ENCODE measurements at regions not wholly inside any gene's neighbourhood (a gene's known extent, or its start where the extent isn't known, plus 50 kb on each side); places are given as distances from the start of the nearest gene placed in this dataset.
"Not testable (repeated sequence)": the region's sequence is repeated elsewhere in the genome, so short reads cannot be mapped to it uniquely, and the experiment has no call there.

DNA sequence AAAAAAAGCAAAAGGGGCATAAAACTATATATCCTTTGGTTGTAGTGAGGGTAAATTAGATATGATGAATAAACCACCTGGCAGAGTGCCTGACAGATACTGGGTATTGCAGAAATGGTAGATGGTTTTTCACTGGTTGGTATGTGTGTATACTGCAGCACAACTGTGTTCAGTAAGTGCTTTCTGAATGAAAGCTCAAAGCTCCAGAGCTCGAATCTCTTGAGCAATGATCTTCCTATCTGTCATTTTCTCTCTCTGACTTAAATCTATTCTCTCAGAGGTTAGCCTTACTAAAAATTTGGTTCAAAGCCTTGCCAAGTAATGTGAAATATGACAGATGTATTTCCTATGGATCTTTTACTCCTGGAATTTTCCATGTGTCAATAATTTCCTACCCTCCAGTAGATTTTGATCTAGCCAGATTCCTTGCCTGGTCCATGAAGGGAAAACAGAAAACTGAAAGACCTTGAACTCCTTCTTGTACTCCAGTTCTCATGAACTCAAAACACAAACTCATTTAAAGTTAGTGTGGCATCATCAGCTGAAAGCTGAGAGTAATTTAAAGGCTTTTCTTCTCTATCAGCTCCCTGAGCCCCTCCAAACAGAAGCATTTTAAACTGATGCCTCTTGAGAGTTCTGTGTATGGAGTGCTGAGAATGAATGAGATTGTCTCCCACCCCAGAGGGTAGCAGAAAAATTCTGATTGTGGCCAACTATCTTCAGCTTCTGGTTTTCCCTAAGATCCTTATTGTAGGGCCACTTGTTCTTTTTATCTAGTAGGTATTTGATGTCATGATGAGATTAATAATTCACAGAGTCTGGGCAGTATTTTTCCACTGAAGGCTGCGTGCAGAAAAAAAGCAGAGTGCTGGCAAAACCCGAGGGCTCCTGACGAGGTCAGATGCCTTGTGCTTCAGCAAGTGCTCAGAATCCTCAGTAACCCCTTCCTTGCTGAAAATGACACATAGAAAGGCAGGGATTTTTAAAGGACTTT is 363.4 kb upstream of the BOD1L1 start:
- DNase-seq: no peak

DNA sequence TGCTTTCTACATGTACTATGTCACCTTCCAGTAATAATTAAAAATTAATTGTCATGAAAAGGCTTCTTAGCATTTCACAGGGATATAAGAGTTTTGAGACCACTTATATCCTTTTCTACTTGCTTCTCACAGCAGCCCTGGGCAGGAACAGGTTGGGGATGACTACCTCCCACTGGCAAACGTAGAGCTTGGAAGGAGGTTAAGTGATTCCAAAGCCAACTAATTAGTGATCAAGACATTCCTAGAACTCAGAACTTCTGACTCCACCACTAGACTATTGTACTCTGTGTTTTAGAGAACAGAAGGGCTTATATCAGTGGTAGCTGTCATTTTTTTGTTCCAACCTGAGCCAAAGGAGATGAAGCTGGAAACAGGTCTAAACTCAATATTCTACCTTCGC is 364.5 kb upstream of the BOD1L1 start:
- DNase-seq: no peak

DNA sequence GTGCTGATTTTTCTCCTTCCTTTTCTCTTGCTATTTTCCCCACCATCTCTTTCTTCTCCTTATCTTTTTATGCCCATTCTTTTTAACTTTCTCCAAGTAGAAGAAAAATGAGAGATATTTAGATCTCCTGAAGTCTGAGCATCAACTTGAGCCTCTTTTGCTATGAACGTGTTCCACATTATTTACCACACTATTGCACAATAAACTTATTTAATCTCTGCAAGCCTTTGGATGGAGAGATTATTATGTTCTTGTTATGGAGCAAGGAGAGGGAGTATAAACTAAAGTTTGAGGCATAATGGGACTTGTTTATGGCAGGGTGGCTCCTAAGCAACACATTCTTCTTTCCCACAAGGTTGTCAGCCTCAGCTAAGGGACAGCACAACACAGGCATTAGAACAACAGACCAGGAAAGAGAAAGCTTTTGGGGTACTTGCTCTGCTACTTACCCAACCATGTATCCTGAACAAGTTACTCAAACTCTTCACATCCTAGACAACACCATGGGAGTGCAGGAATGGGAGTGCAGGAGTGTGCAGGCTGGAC is 365.5 kb upstream of the BOD1L1 start:
- no peak for DNase-seq

DNA sequence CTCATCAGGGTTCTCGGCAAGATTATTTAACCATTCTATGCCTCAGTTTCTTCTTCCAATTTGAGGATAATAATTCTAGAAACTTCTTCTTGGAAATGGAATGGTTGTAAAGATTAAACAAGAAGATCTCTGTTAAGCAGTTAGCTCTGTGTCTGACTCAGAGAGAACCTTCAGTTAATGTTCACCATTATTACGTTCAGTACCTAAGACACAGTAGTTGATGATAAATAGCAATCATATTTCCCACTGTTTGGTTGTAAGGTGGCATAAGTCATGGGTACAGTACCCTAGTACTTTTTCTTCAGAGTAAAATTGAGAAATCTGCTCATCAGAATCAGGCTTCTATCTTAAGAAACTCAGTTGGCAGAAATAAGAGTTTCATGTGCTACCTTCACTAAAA is 366.5 kb upstream of the BOD1L1 start:
- DNase-seq: no peak

DNA sequence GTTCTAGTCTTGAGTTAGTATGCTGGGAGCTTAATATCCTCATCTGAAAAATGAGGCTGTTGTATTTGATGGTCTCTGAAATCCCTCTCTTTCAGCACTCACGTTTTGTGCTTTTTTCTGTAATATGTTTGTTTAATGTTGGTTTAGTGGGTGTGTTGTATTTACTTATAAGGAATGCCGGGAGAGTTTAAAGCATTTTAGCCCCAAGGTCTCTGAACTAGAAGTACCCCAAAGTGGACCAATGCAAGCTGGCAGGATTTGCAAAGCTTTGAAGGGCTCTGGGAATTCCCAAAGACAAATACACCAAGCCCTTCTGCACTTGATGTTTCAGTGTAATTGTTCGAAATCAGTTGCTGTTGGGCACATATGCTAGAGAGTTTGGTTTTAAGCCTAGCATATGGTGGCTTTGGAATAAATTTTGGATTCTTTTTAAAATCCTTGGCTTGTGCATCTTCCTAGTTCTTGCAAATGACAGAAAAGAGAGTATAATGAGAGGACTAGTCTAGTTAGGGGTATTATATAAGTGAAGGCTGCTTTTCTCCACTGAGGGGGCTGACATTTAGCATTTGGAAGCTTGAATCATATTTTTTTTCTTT is 371.4 kb upstream of the BOD1L1 start:
- DNase-seq: no peak

DNA sequence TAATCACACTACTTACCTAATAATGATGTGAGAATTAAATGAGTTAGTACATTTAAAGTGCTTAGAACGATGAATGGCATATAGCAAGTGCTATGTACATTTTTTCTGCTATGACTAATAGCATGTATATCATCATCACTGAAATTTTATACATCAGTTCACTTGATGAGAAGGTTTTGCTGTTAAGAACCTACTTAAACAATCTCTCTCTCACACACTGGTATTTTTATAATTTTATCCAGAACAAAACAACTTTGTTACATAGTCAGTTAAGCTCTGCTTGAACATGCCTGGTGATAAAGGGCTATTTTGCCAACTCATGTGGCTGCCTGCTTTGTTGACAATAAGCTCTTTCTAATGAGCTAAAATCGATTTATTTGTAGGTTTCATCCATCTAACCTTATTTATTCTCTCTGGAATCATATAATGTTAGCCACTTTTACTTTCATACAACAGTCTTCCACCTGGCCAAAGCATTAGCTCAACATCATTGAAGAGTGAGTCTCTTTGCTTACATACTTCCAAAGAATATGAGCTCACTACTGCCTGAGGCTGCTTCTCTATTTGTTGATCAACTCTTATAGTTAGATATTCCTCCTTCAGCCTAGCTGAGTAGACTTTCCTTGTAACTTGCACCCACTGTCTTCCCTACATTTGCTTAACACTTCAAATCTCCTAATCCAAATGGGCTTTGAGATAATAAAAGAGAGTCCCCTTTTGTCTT is 372.7 kb upstream of the BOD1L1 start:
- no peak for DNase-seq

DNA sequence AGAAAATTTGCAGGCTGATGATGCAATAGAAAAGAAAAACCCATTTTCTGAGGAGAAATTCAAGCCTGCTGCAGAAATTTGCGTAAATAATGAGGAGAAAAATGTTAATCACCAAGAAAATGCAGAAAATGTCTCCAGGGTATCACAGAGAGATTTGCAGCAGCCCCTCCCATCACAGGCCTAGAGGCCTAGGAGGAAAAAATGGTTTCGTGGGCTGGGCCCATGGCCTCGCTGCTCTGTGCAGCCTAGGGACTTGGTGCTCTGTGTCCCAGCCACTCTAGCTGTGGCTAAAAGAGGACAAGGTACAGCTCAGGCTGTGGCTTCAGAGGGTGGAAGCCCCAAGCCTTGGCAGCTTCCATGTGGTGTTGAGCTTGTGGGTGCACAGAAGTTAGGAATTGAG is 374.8 kb upstream of the BOD1L1 start:
- DNase-seq: not testable (repeated sequence)

DNA sequence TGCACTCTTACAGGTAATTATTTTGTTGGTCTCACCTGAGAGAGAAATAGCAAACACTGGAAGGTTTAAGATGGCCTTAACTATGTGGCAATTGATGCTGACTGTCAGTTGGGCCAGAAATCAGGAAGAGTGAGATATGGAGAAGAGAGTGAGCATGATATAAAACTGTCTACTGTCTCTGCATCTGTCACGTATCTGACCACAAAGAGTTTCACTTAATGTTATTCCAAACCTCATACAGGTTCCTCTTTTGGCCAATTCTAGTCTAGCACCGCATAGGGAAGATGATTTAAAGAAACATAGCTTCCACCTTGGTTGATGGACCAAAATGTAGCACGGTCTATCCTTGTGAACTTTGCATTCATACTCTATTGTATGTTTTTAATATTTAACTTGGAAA is 381.0 kb upstream of the BOD1L1 start:
- no peak for DNase-seq

DNA sequence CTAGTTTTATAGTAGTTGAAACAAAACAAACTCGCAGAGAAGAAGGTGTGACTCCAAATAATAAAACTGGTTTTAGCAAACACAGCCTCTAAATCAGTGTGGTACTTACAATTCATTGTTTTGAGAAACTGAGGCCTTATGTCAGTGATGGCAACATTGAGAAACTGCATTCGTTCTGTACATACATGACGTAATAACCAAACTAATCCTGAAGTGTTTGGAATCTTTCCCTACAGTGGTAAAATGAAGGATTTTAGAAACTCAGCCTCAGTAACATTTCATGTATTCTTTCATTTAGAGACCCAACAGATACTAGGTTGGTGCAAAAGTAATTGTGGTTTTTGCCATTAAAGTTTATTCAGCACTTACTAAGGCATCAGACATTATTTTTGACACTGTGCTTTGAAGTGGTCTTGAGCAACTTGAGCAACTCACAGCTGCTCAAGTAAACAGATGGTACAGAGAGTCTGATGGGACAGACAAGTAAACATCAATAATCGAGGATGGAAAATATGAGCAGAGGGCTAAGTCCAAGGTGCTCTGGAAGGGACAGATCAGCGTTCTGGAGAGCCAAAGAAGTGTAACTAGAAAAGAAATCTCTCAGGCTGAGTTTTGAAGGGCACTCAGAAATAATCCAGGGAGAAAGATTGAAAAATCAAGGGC is 390.8 kb upstream of the BOD1L1 start:
- DNase-seq: no peak

DNA sequence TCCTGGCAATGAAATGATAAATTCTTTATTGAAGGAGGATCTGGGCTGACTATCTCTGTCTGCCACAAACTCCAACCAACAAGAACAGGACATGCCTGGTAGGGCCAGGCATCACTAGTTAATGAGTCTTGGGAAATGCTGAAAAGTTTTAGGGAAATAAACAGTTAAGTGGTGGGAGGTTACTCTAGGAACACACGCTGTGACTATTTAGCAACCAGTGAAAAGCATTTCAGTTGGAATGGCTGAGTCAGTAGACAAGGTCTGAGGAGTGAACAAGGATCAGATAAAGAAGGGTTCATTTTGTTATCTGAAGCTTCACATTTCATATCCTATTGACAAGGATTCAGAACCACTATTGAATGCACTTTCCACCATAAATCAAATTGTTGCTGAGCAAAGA is 394.9 kb upstream of the BOD1L1 start:
- DNase-seq: no peak

DNA sequence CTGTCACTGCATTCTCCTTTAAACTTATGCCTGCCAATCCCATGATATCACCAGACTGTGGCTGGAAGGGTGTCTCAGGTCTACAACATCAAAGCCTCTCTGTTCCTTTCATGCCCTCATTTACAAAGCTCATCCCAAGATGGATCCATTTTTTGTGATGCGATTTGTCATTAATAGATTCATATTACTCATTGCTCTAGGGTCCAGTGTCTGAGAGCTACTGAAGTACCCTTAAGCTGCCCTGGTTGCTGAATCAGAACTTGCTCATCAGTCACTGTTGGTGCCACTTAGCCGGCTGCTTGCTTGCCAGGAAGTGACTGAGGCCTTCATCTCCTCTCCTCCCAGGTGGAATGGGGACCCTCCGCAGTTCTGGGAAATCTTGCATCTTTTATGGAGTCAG is 395.5 kb upstream of the BOD1L1 start:
- DNase-seq: no peak

DNA sequence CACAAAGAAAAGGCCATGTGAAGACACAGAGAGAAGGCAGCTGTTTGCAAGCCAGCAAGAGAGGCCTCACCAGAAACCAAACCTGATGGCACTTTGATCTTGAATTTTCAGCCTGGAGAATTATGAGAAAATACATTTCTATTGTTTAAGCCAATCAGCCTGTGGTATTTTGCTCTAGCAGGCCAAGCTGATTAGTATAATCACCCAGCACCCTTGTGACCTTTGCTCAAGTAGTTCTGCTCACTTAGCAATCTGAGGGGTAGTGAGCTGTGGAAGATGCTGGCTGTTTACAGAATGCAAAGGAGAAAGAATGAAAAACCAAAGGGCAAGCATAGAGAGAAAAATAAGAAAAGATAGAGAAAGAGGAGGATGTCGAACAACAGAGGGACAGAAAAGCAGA is 396.4 kb upstream of the BOD1L1 start:
- no peak for DNase-seq

DNA sequence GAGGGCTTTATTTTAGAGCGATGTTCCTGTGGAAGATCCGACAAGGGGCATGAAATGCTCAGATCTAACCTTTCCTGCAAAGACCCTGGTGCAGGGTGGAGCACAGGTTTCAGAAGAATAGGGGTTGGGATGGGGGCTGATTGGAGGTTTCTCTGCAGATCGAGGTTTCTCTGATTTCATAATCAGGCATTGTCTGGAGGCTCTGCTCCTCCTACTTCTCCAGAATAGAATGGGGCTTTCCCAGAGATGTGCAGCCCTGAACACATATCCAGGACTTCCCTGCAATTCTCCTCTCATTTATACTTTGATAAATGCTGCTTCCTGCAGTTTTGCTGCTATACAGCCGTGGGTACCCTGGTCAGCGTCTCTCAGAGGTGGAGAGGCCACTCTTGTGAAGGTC is 397.6 kb upstream of the BOD1L1 start:
- DNase-seq: no peak

DNA sequence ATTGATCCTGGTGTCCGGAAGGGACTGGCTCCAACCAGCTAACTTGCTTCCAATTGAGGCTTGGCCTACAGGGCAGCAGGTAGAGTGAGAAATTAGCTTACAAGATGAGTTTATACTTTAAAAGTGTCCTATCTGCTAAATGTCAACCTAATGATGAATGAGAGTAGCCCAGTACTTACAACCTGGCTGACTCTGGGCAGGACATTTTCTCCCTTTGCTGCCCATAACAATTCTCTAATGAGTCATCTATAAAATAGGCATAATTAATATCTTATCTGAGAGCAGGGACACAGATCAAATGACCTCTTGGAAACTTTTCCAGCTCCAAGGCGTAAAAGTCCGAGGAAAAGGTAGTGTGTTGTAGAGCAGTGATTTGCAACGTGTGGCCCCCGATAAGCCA is 398.4 kb upstream of the BOD1L1 start:
- no peak for DNase-seq

DNA sequence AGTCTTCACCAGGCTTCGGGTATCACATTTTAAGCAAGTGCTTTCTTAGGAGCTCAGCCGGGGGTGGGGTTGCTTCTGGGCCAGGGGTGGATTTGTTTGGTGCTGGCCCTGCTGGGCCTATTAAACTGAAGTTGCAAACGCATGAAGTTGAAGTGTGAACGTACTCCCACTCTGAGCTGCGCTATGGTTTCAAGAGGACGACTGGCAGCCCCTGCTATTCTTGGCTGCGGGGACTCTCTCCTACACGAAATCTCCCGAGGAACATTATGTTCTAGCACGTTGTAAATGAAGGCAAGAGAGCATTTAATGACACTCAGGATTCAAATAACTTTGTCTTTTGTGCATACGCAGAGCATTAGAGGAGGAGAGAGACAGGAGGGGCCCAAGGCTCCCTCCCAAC is 401.3 kb upstream of the BOD1L1 start:
- DNase-seq: no peak

DNA sequence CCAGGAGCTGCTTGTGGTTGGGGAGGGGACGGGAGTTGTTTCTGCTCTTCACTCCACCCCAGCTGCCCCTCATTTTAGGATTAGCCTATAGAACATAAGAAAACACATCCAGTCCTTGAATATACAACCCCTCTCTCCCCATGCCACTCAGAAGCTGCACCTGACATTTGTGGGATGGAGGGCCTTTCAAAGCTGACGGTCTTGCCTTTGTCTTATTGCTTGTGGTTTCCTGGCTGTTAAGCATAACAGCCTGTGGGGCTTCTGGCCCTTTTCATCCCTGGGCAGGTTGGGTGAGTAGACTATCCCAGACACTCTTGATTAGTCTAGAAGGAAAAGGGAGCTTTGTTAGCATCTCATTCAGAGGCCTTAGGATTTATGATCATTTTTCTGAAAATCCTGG is 407.6 kb upstream of the BOD1L1 start:
- DNase-seq: no peak

DNA sequence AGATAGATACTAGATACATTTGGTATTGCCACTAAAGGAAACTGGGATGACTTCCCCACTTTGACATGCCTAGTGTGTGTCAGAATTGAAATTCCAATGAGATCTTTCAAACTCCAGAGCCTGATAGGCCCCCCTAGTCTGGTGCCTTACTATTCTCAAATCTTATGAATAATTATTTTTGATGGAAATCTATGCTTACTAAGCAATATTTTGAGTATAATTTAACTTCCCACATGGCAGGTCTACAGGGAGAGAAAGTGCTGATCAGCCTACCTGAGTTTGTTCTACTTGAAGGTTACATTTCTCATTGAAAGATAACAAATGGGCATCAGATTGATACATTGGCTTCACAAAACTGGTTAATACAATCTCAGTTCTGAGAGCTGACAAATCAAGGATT is 415.7 kb upstream of the BOD1L1 start:
- DNase-seq: no peak

DNA sequence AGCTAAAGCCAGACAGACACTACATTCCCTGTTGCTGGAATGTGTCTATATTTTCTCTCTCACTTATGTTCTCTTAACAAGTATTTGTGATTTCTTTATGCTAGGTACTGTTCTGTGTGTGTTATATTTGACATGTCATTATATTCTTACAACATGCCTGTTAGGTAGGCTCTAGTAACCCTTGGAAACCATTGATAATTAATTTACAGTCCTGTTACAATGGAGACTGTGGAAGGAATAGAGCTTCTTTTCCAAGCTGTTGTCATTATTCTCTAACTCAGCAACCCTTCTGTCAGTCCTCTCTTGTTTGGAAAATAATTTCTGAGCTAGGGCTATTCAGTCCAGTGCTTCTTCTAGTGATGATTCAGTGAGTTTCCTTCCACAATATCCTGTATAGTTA is 419.1 kb upstream of the BOD1L1 start:
- DNase-seq: no peak

DNA sequence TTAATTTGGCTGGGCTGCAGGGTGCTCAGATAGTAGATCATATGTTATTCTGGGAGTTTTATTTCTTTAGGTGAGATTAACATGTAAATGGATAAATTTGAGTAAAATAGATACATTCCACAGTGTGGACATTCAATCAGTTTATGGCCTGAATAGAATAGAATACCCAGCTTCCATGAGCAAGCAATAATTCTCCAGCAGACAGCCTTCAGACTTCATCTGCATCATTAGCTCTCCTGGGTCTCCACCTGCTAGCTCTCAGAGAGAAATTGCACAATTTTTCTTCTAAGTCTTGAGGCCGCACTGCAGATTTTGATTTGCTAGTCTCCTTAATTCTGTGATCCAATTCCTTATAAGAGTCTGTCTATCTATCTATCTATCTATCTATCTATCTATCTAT is 420.3 kb upstream of the BOD1L1 start:
- no peak for DNase-seq

DNA sequence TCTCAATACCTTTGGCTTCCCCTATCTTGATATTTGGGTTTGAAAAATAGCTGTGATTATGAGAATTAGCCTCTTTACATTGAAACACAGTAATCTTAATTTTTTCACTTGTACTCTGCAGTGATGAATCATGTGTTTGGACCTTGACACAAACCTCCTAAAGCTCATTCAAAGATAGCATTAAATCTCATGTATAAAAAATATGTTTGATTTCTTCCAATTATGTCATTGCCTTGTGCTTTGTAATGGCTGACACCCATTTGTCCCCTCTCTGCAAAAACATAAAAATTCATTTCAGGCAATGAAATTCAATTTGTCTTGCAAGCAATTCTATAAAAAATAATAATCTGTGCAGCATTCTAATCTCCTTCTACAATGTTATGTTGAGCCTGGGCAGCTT is 422.4 kb upstream of the BOD1L1 start:
- no peak for DNase-seq

DNA sequence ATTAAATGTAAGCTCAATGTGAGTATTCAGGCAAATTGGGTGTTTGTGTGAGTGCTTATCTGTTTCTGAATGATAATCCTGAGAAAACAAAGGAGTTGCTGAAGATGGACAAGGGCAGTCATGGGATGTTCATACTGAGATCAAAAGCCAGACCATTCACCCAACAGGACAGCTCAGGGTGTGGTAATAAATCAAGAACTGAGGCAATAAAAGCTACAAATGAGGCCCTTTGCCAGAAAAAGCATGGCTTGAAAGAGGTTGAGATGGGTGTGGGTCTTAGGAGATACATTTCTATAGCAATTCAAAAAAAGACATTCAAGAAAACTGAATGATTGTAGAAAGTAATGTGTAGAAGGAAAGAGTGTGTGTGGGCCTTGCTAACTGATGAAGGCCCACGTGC is 425.8 kb upstream of the BOD1L1 start:
- no peak for DNase-seq

DNA sequence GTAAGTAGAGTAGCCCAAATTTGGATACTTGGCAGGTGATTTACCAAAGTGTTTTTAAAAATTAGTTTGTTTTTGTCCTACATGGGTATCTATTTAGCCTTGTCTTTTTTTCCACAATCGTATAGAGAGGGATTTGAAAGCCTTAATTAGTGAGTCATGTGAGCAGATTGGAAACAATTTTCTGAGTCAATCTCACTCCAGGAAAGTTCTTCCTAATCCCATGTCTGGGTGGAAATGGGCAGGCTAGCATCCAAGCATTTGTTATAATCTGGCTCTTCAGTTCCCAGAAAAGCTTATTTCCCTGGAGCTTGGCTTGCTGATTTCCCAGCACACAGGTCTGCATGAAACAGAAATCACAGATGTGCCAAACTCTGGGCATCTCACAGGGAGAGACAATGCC is 426.9 kb upstream of the BOD1L1 start:
- no peak for DNase-seq

DNA sequence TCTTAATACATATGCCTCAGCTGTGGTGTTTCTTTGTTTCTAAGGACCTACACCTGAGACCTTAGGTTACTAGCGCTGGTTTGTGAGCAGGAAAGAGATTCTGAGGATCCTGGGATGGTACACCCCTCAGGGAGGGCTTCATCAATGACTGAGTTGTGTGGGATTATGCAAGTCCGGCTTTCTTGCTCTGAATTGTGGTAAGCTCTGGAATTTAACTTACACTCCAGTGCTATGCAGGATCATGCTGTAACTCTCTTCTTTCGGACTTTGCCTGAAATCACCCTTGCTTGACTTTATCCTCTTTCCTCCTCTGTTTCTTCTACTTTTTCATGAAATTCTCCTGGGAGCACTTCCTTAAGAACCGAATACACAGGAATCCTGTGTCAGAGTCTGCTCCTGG is 431.5 kb upstream of the BOD1L1 start:
- no peak for DNase-seq
